Cardiac muscle cell (in vitro differentiated cells and primary cell): ENCODE measurements at regions not wholly inside any gene's neighbourhood (a gene's known extent, or its start where the extent isn't known, plus 50 kb on each side); places are given as distances from the start of the nearest gene placed in this dataset.
"Not testable (repeated sequence)": the region's sequence is repeated elsewhere in the genome, so short reads cannot be mapped to it uniquely, and the experiment has no call there.

Source experiments
- DNase-seq, 2 donors: peaks; one replicate each; pipeline versions ENCODE4 v3.0.0 to v3.0.0-alpha.2; 2010 to 2017; ENCODE audit warnings: low read depth in 1 of 2, low spot score in 1 of 2
- H3K27ac ChIP-seq: fragments of 200-600 bp; sonication (generic); 2 replicates; pipeline ENCODE4 v1.5.1; 2016
- H3K27me3 ChIP-seq: fragments of 200-600 bp; sonication (generic); 2 replicates; pipeline ENCODE4 v1.6.0; 2016; ENCODE audit warnings: control low read depth
- H3K36me3 ChIP-seq: fragments of 200-600 bp; sonication (generic); 2 replicates; pipeline ENCODE4 v1.5.1; 2016; ENCODE audit warnings: control low read depth
- H3K4me1 ChIP-seq: fragments of 200-600 bp; sonication (generic); 2 replicates; pipeline ENCODE4 v1.8.1; 2017; ENCODE audit warnings: low read depth, mild to moderate bottlenecking, mixed run types
- H3K4me3 ChIP-seq: fragments of 200-600 bp; sonication (generic); 2 replicates; pipeline ENCODE4 v1.5.1; 2016; ENCODE audit warnings: mild to moderate bottlenecking
- H3K9me3 ChIP-seq: fragments of 200-600 bp; sonication (generic); 2 replicates; pipeline ENCODE4 v1.5.1; 2017; ENCODE audit warnings: low read depth, mild to moderate bottlenecking, control low read depth
- TF ChIP-seq, protein P1 (sequence below): IDR thresholded peaks from 2 replicates; pipeline ENCODE4 v1.5.1; 2012; ENCODE audit warnings: low read depth, mild to moderate bottlenecking, low read length

DNA sequence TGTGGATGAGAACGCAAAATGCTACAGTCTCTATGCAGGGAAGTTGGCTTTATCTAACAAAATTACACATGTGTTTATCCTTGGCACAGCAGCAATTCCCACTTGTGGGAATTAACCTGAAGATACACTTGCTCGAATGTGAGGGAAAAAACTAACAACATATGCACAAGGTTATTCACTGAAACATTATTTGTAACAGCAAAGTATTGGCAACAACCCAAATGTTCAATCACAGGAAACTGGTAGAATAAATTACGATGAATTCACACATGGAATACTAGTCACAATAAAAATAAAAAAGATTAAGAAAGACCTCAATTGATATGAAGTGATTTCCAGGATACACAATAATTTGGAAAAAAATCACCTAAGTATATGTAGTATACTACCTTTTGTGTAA, 68.1 kb upstream of the OGFRL1 start:
- no peaks in the 10 kb centered on the region for H3K9me3 ChIP-seq
- TF ChIP-seq, protein P1, sequence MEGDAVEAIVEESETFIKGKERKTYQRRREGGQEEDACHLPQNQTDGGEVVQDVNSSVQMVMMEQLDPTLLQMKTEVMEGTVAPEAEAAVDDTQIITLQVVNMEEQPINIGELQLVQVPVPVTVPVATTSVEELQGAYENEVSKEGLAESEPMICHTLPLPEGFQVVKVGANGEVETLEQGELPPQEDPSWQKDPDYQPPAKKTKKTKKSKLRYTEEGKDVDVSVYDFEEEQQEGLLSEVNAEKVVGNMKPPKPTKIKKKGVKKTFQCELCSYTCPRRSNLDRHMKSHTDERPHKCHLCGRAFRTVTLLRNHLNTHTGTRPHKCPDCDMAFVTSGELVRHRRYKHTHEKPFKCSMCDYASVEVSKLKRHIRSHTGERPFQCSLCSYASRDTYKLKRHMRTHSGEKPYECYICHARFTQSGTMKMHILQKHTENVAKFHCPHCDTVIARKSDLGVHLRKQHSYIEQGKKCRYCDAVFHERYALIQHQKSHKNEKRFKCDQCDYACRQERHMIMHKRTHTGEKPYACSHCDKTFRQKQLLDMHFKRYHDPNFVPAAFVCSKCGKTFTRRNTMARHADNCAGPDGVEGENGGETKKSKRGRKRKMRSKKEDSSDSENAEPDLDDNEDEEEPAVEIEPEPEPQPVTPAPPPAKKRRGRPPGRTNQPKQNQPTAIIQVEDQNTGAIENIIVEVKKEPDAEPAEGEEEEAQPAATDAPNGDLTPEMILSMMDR: no peak

DNA sequence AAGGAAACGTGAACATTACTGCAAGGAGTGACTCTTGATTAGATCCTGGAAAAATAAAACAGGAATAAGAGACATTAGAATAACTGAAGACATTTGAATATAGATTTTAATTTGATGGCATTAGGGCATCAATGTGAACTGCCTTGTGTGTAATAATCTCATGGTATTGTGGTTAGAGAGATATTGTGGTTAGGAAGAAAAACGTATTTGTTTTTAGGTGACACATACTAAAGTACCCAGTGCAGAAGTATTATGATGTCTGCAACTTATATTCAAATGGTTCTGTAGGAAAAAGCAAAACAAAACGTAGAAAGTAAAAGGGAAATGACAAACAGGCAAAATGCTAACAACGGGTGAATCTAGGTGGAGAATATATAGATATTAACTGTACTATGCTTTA, 65.9 kb upstream of the OGFRL1 start:
- H3K27me3 ChIP-seq: no peaks in the 10 kb centered on the region
- DNase-seq: no peak
- no peaks in the 10 kb centered on the region for H3K9me3 ChIP-seq
- no peaks in the 10 kb centered on the region for H3K36me3 ChIP-seq
- TF ChIP-seq, protein P1: no peak
- no peaks in the 10 kb centered on the region for H3K4me1 ChIP-seq
- no peak overlapping the region for H3K27ac ChIP-seq
- no peak overlapping the region for H3K4me3 ChIP-seq

More for the DNA sequence above, 68.1 kb upstream of the OGFRL1 start:
- H3K36me3 ChIP-seq: no peaks in the 10 kb centered on the region
- no peaks in the 10 kb centered on the region for H3K4me1 ChIP-seq
- H3K27ac ChIP-seq: no peak overlapping the region
- H3K27me3 ChIP-seq: no peaks in the 10 kb centered on the region
- H3K4me3 ChIP-seq: no peak overlapping the region
- DNase-seq: no peak

DNA sequence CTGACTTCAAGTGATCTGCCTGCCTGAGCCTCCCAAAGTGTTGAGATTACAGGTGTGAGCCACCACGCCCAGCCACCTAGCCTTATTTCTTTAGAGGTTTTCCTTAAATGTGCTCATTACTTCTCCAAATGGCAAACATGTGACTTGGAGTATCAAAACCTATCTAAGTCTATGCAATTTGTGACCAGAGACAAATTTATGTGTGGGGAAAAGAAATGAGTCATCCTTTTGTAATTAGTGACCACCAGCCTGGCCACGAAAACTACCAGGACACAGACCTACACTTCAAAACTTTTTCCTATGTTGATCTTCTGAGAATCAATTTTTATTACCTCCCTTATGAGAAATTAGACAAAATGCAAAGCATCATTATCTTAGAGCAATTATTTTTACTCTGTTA, 64.6 kb upstream of the OGFRL1 start:
- H3K36me3 ChIP-seq: no peaks in the 10 kb centered on the region
- no peak for DNase-seq
- no peaks in the 10 kb centered on the region for H3K27me3 ChIP-seq
- no peaks in the 10 kb centered on the region for H3K4me1 ChIP-seq
- H3K27ac ChIP-seq: no peak overlapping the region
- TF ChIP-seq, protein P1: no peak
- H3K9me3 ChIP-seq: no peaks in the 10 kb centered on the region
- H3K4me3 ChIP-seq: no peak overlapping the region

DNA sequence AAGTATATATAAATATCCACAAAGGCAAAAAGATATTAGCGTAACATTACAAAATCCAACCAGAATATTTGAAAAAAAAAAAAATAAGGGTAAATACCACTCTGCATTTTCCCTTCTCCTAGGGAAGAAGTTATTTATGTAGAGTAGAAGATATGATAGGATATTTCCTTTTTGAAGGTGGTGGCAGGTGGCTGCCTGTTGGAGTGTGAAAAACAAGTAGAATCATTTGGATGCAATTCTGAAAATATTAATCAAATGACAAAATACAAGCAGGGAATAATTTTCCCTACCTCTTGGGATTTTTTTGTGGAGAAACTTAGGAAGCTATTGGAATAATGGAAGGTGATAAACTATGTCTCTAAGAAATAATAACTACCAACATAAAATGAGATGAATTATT, 62.5 kb upstream of the OGFRL1 start:
- Histone ChIP-seq H3K27me3 (no peaks in the 10 kb centered on the region), H3K27ac (no peak overlapping the region), H3K4me3 (no peak overlapping the region), H3K4me1 (no peaks in the 10 kb centered on the region), H3K9me3 (no peaks in the 10 kb centered on the region), H3K36me3 (no peaks in the 10 kb centered on the region)
- no peak for DNase-seq
- TF ChIP-seq, protein P1: no peak

DNA sequence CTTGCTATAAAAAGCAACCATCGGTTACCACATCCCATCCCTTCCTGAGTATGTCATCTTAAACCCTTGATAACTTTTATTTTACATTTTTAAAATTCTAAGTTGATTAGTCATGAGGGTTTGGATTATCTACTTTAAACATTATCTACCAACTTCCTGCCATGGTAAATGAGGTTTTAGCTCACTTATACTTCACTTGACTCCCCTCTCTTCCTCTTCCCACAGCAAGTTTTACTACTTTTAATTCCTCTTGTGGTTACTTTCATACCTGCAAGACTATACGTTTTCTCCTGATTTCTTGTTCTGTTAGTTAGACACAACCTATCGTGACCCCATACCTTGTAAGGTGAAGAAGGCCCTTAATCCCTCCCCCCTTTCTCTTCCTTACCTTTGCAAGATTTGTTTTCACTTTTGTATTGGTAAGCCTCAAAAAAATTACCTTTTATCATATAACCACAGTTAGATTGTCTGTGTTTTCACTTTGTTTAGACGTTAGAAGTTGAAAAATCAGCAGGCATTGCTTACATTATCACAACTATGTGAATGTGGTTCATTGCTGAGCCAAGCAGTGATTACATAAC, 60.1 kb upstream of the OGFRL1 start:
- H3K4me1 ChIP-seq: no peaks in the 10 kb centered on the region
- H3K27ac ChIP-seq: no peak overlapping the region
- no peaks in the 10 kb centered on the region for H3K36me3 ChIP-seq
- no peaks in the 10 kb centered on the region for H3K27me3 ChIP-seq
- peak in 1 of 2 donors; percentile 41 for DNase-seq
- no peaks in the 10 kb centered on the region for H3K9me3 ChIP-seq
- TF ChIP-seq, protein P1: no peak
- no peak overlapping the region for H3K4me3 ChIP-seq

DNA sequence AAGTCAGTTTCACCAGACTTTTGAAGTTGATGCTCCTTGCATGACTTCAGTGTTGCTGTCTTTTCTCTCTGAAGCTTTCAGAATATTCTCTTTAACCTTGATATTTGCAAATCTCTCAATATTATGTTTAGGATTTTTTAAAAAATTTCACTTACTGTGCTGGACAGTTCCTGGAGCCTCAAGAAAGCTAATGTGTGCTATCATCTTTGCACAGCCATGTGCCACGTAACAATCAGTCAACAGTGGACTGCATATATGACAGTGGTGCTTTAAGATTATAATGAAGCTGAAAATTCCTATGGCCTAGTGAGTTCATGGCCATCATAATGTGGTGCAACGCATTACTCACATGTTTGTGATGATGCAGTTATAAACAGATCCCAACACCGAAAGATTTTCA, 59.1 kb upstream of the OGFRL1 start:
- Histone ChIP-seq H3K27ac (no peak overlapping the region), H3K36me3 (no peaks in the 10 kb centered on the region), H3K9me3 (no peaks in the 10 kb centered on the region), H3K4me3 (no peak overlapping the region), H3K27me3 (no peaks in the 10 kb centered on the region), H3K4me1 (no peaks in the 10 kb centered on the region)
- TF ChIP-seq, protein P1: no peak
- no peak for DNase-seq

DNA sequence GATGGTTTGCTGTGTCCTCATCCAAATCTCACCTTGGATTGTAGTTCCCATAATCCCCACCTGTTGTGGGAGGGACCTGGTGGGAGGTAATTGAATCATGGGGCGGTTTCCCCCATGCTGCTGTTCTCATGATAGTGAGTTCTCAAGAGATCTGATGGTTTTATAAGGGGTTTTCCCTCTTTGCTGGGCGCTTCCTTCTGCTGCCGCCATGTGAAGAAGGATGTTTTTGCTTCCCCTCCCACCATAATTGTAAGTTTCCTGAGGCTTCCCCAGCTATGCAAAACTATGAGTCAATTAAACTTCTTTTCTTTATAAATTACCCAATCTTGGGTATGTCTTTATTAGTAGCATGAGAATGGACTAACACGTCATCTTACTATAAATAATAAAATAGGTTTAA, 55.7 kb upstream of the OGFRL1 start:
- H3K36me3 ChIP-seq, DNase-seq, H3K4me3 ChIP-seq, H3K27ac ChIP-seq, H3K27me3 ChIP-seq, H3K4me1 ChIP-seq, H3K9me3 ChIP-seq: not testable (repeated sequence)
